ENCODE measurements at regions not wholly inside any gene's neighbourhood (a gene's known extent, or its start where the extent isn't known, plus 50 kb on each side); places are given as distances from the start of the nearest gene placed in this dataset.
"Not testable (repeated sequence)": the region's sequence is repeated elsewhere in the genome, so short reads cannot be mapped to it uniquely, and the experiment has no call there.

DNA sequence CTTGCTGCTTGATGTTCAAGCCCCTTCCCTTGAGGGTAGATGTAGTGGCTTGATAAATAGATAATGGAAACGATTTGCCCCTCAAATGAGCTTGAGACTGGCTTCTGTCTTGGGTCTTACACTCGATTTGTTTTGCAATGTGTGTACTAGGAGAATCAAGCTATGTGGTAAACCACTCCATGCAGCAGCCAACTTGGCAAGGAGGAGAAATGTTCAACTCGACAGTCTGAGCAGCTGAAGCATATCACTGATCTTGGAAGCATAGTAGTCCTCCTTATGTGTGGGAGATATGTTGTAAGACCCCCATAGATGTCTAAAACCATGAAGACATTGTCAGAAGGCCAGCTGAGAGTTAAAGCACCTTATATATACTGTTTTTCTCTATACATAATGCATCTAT lies 125.3 kb downstream of the CCNG2 start:
- WGBS, 2 donors, result 36 to 44% methylated on average over 3 of the region's 3 CpGs
- TF ChIP-seq POLR2A (IDR thresholded peaks at IDR 0.05), result no peak
- TF ChIP-seq, protein P1, sequence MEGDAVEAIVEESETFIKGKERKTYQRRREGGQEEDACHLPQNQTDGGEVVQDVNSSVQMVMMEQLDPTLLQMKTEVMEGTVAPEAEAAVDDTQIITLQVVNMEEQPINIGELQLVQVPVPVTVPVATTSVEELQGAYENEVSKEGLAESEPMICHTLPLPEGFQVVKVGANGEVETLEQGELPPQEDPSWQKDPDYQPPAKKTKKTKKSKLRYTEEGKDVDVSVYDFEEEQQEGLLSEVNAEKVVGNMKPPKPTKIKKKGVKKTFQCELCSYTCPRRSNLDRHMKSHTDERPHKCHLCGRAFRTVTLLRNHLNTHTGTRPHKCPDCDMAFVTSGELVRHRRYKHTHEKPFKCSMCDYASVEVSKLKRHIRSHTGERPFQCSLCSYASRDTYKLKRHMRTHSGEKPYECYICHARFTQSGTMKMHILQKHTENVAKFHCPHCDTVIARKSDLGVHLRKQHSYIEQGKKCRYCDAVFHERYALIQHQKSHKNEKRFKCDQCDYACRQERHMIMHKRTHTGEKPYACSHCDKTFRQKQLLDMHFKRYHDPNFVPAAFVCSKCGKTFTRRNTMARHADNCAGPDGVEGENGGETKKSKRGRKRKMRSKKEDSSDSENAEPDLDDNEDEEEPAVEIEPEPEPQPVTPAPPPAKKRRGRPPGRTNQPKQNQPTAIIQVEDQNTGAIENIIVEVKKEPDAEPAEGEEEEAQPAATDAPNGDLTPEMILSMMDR (IDR thresholded peaks at IDR 0.05), result no peak
- no peak overlapping the region for H3K4me3 ChIP-seq (replicated peaks in 1 of 3)
- DNase-seq, result peak in 1 of 2 donors; percentile 6
- H3K27me3 ChIP-seq, result no peaks in the 10 kb centered on the region
- H3K36me3 ChIP-seq, result no peaks in the 10 kb centered on the region
- H3K27ac ChIP-seq, result no peak overlapping the region
- no peaks in the 10 kb centered on the region for H3K4me1 ChIP-seq
- intact Hi-C loops (cut with DNase I), result no loop called here
- H3K9me3 ChIP-seq, result no peaks in the 10 kb centered on the region

DNA sequence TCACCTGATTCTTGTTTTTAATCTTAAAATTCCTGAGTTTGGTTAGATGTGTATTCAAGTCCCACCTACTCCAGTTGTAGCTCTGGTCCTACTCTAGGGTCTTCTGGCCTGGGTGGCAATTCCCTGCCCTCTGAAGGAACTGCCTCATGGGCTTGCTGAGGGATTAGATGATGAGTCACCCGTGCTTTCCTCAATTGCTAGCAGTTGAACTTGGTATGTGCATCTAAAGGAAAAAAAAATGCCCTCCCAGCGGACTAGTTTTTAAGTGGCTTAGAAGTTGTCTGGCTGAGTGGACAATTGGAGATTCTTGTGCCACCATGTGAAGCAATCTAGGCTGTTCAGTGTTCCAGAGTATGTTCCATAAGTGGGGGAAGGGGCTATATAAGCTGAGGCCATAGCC lies 127.0 kb downstream of the CCNG2 start:
- TF ChIP-seq POLR2A (IDR thresholded peaks at IDR 0.05), result no peak
- TF ChIP-seq, protein P1 (IDR thresholded peaks at IDR 0.05), result no peak
- intact Hi-C loops (cut with DNase I), result no loop called here

DNA sequence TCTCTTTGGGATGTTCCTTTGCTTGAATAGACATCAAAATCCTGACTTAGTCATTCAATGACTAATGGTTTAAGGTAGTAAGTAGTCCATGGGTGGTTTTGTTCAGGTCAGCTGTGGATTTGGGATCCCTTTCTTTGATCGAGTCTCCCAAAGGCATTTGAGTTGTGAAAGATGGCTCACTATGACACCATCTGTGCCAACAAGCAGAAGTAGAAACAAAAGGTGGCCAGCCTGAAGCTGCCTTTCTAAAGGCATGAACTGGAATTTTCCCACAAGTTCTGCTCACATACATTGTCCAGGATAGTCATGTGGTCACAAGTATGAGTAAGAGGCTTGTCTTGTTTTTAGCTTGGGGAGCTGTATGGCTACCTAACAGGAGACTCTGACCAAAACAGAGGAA lies 129.9 kb downstream of the CCNG2 start:
- 95 to 100% methylated on average over 1 of the region's 1 CpG for WGBS, 2 donors
- Histone ChIP-seq H3K27ac (no peak overlapping the region), H3K27me3 (no peaks in the 10 kb centered on the region), H3K36me3 (no peaks in the 10 kb centered on the region), H3K9me3 (no peaks in the 10 kb centered on the region), H3K4me3 (replicated peaks in 1 of 3) (no peak overlapping the region), H3K4me1 (no peaks in the 10 kb centered on the region)
- TF ChIP-seq, protein P1 (IDR thresholded peaks at IDR 0.05), result no peak
- intact Hi-C loops (cut with DNase I), result no loop called here
- DNase-seq, result no peak

More for the DNA sequence above, 127.0 kb downstream of the CCNG2 start:
- 0 to 52% methylated on average over 2 of the region's 2 CpGs for WGBS, 2 donors
- no peaks in the 10 kb centered on the region for H3K27me3 ChIP-seq
- DNase-seq, result no peak
- no peaks in the 10 kb centered on the region for H3K36me3 ChIP-seq
- no peaks in the 10 kb centered on the region for H3K4me1 ChIP-seq
- H3K9me3 ChIP-seq, result no peaks in the 10 kb centered on the region
- H3K27ac ChIP-seq, result no peak overlapping the region
- H3K4me3 ChIP-seq (replicated peaks in 1 of 3), result no peak overlapping the region

DNA sequence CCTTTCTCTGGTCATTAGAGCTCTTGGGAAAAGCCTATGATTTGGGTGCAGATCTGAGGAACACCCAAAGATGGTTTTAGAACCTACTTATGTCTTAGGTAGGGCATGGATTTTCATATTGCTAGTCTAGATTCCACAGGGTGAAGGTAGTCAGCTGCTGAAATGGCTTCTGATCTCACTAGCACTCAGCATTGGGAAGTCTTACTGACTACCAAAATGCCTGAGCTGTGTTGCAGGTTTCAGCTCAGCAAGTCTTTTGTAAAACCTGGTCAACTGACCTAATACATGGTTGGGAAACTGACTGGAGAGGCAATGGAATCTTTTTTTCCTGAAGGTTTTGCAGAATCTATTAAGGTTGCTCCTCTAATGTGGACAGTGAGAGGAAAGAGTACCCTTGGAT lies 136.4 kb downstream of the CCNG2 start:
- Histone ChIP-seq H3K27me3 (no peaks in the 10 kb centered on the region), H3K27ac (no peak overlapping the region), H3K4me1 (no peaks in the 10 kb centered on the region), H3K36me3 (no peaks in the 10 kb centered on the region), H3K9me3 (no peaks in the 10 kb centered on the region), H3K4me3 (replicated peaks in 1 of 3) (no peak overlapping the region)
- intact Hi-C loops (cut with DNase I), result no loop called here
- TF ChIP-seq, protein P1 (IDR thresholded peaks at IDR 0.05), result no peak
- no peak for TF ChIP-seq POLR2A (IDR thresholded peaks at IDR 0.05)
- no peak for DNase-seq

DNA sequence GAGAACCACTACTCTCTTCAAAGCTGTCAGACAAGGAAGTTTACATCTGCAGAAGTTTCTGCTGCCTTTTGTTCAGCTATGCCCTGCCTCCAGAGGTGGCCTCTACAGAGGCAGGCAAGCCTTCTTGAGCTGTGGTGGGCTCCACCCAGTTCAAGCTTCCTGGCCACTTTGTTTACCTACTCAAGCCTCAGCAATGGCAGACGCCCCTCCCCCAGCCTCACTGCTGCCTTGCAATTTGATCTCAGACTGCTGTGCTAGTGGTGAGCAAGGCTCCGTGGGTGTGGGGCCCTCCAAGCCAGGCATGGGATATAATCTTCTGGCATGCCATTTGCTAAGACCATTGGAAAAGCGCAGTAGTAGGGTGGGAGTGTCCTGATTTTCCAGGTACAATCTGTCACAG lies 144.0 kb downstream of the CCNG2 start:
- H3K27me3 ChIP-seq; H3K4me1 ChIP-seq; H3K27ac ChIP-seq; H3K9me3 ChIP-seq; H3K4me3 ChIP-seq (replicated peaks in 1 of 3); intact Hi-C loops (cut with DNase I); DNase-seq; H3K36me3 ChIP-seq: not testable (repeated sequence)
- WGBS, 2 donors, result 39 to 51% methylated on average over 3 of the region's 3 CpGs

DNA sequence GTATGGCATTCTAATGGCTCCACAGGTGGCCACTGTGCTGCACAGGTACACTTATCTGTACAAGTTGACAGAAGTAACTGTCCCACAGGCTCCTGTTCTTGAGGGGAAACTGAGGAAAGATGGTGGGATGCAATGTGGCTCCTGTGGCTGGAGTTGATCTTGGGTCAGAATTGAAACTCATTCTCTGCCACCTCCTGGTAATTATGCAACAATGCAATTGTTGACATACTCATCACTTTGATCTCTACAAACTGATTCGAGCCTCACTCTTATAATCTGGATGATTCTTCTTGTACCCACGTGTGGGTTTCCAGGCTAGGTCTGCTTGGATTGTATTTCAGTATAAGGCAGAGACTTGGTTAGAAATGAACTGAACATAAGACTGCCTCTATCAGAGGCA lies 148.8 kb downstream of the CCNG2 start:
- TF ChIP-seq POLR2A (IDR thresholded peaks at IDR 0.05), result no peak
- TF ChIP-seq, protein P1 (IDR thresholded peaks at IDR 0.05), result no peak
- Histone ChIP-seq H3K36me3 (no peaks in the 10 kb centered on the region), H3K9me3 (no peaks in the 10 kb centered on the region), H3K27me3 (no peaks in the 10 kb centered on the region), H3K27ac (no peak overlapping the region), H3K4me1 (peaks cover 0 to 7% of the 10 kb centered on the region in 2 donors), H3K4me3 (replicated peaks in 1 of 3) (no peak overlapping the region)
- intact Hi-C loops (cut with DNase I), result loop anchor here (5.0 kb wide), 1 partner anchor 63 kb away; no protein-coding TSS in a partner anchor
- 45 to 60% methylated on average over 2 of the region's 2 CpGs for WGBS, 2 donors
- DNase-seq, result no peak

Measured in thyroid gland (tissue), 4 donors.